ENCODE measurements at regions not wholly inside any gene's neighbourhood (a gene's known extent, or its start where the extent isn't known, plus 50 kb on each side); places are given as distances from the start of the nearest gene placed in this dataset.

- H3K4me3 Mint-ChIP-seq (ENCODE audit: low read depth, unreplicated experiment) = no peak overlapping the region
- intact Hi-C loops (cut with micrococcal nuclease; ENCODE audit: unreplicated experiment) = no loop called here
- no TSS peak for BruUV-seq (replicated peaks)
- peaks cover 10% of the 10 kb centered on the region for H3K27me3 Mint-ChIP-seq (ENCODE audit: unreplicated experiment)
- DNase-seq = no peak
- H3K4me1 Mint-ChIP-seq (ENCODE audit: low read depth, unreplicated experiment) = no peaks in the 10 kb centered on the region
- CTCF ChIA-PET = no interaction called here
- no peaks in the 10 kb centered on the region for H3K36me3 Mint-ChIP-seq (ENCODE audit: insufficient read depth, unreplicated experiment)
- H3K9me3 Mint-ChIP-seq (ENCODE audit: low read depth, unreplicated experiment) = no peaks in the 10 kb centered on the region
- no peak overlapping the region for H3K27ac Mint-ChIP-seq (ENCODE audit: unreplicated experiment)
- TF ChIP-seq CTCF (IDR thresholded peaks at IDR 0.05; ENCODE audit: unreplicated experiment) = no peak
These were observed 111.4 kb downstream of the CYLD start for GRCh38 chr16:50853329-50853728.
